Progenitor cell of endocrine pancreas (in vitro differentiated cells): ENCODE measurements at regions not wholly inside any gene's neighbourhood (a gene's known extent, or its start where the extent isn't known, plus 50 kb on each side); places are given as distances from the start of the nearest gene placed in this dataset.

Source experiments
- DNase-seq: peaks from one replicate; pipeline ENCODE4 v3.0.0; 2021; ENCODE audit warnings: low spot score; ENCODE audit not compliant: unreplicated experiment
- H3K27ac Mint-ChIP-seq: 2 replicates; pipeline ENCODE4 v1.8.0; 2021; ENCODE audit warnings: mild to moderate bottlenecking, moderate library complexity, mixed read lengths
- H3K27me3 Mint-ChIP-seq: 2 replicates; pipeline ENCODE4 v1.8.0; 2021; ENCODE audit warnings: mixed read lengths
- H3K36me3 Mint-ChIP-seq: 2 replicates; pipeline ENCODE4 v1.8.0; 2022; ENCODE audit warnings: mixed read lengths; ENCODE audit not compliant: insufficient read depth
- H3K4me1 Mint-ChIP-seq: 2 replicates; pipeline ENCODE4 v1.8.0; 2021; ENCODE audit warnings: low read depth, mixed read lengths
- H3K4me3 Mint-ChIP-seq: 2 replicates; pipeline ENCODE4 v1.8.0; 2021; ENCODE audit warnings: low read depth, mild to moderate bottlenecking, moderate library complexity, mixed read lengths
- H3K9me3 Mint-ChIP-seq: 2 replicates; pipeline ENCODE4 v1.8.0; 2021; ENCODE audit warnings: low read depth, mixed read lengths
- TF ChIP-seq, protein P1 (sequence below): fragments of 200-600 bp; sonication (generic); IDR thresholded peaks from one replicate; pipeline ENCODE4 v1.5.0; 2021; ENCODE audit warnings: antibody characterized with exemption, mild to moderate bottlenecking; ENCODE audit not compliant: unreplicated experiment

DNA sequence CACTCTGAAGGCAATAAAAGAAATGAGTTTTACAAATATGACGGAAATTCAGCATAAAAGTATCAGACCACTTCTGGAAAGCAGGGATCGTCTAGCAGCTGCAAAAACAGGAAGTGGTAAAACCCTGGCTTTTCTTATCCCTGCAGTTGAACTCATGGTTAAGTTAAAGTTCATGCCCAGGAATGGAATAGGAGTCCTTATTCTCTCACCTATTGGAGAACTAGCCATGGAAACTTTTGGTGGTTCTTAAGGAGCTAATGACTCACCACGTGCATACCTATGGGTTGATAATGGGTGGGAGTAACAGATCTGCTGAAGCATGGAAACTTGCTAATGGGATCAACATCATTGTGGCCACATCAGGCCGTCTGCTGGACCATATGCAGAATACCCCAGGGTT is 93.5 kb upstream of the RGMB start:
- TF ChIP-seq, protein P1, sequence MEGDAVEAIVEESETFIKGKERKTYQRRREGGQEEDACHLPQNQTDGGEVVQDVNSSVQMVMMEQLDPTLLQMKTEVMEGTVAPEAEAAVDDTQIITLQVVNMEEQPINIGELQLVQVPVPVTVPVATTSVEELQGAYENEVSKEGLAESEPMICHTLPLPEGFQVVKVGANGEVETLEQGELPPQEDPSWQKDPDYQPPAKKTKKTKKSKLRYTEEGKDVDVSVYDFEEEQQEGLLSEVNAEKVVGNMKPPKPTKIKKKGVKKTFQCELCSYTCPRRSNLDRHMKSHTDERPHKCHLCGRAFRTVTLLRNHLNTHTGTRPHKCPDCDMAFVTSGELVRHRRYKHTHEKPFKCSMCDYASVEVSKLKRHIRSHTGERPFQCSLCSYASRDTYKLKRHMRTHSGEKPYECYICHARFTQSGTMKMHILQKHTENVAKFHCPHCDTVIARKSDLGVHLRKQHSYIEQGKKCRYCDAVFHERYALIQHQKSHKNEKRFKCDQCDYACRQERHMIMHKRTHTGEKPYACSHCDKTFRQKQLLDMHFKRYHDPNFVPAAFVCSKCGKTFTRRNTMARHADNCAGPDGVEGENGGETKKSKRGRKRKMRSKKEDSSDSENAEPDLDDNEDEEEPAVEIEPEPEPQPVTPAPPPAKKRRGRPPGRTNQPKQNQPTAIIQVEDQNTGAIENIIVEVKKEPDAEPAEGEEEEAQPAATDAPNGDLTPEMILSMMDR: no peak
- no peak for DNase-seq
- Mint-ChIP-seq H3K27ac (no peak overlapping the region), H3K27me3 (no peaks in the 10 kb centered on the region), H3K36me3 (no peaks in the 10 kb centered on the region), H3K4me1 (no peaks in the 10 kb centered on the region), H3K9me3 (peaks cover 10% of the 10 kb centered on the region), H3K4me3 (no peak overlapping the region)

- DNase-seq: no peak
- H3K27ac Mint-ChIP-seq: no peak overlapping the region
- no peak overlapping the region for H3K4me3 Mint-ChIP-seq
- H3K9me3 Mint-ChIP-seq: peaks cover 42% of the 10 kb centered on the region
- TF ChIP-seq, protein P1: no peak
- H3K4me1 Mint-ChIP-seq: no peaks in the 10 kb centered on the region
- no peaks in the 10 kb centered on the region for H3K36me3 Mint-ChIP-seq
- H3K27me3 Mint-ChIP-seq: no peaks in the 10 kb centered on the region
Measured at GRCh38 chr5:98690002-98690401, 83.5 kb upstream of the RGMB start.

DNA sequence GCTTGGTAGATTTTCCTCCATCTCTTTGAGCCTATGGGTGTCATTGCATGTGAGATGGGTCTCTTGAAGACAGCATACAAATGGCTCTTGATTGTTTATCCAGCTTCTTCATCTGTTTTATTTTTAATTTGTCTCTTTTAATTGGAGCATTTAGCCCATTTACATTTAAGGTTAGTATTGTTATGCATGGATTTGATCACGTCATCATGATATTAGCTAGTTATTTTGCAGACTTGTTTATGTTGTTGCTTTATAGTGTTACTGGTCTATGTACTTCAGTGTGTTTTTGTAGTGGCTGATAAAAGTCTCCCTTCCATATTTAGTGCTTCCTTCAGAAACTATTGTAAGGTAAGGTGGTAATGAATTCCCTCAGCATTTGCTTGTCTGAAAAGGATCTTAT is 78.6 kb upstream of the RGMB start:
- H3K4me3 Mint-ChIP-seq: no peak overlapping the region
- no peaks in the 10 kb centered on the region for H3K36me3 Mint-ChIP-seq
- H3K27ac Mint-ChIP-seq: no peak overlapping the region
- no peaks in the 10 kb centered on the region for H3K4me1 Mint-ChIP-seq
- no peak for DNase-seq
- H3K9me3 Mint-ChIP-seq: peaks cover 32% of the 10 kb centered on the region
- TF ChIP-seq, protein P1: no peak
- H3K27me3 Mint-ChIP-seq: no peaks in the 10 kb centered on the region

DNA sequence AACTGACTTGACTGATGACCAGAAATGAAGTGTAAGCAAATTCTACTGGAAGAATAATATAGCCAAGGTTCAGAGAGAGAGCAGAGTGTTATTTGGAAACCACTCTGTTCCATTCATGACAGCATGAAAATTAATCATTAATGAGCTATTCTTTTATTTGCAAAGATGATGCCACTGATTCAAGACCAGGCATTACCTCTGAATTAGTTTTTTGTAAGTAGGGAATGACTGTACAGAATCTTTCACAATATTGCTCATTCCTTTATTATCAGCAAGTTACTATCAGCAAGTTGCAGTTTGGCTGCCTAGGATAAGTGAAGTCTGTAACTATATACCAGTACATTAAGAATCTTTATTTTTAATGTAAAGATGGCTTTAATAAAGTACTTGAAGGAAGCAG is 75.1 kb upstream of the RGMB start:
- TF ChIP-seq, protein P1: no peak

DNA sequence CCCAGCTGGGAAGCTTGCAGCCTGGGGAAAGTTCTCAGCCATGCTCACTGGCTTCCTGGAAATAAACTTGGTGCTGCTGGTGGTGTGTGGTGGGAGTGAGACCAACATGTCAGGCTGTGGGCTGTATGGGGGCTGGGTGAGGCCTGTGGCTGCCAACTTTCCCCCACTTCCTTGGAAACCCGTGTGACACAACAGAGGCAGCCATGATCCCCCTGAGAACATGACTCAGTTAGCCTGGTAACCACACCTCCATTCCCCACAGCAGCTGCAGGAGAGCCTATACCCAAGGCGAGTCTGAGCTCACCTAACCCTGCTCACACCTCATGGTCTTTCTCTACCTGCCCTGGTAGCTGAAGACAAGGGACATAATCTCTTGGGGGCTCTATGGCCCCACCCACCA is 72.7 kb upstream of the RGMB start:
- Mint-ChIP-seq H3K4me3 (no peak overlapping the region), H3K36me3 (no peaks in the 10 kb centered on the region), H3K27ac (no peak overlapping the region), H3K9me3 (peaks cover 30% of the 10 kb centered on the region), H3K4me1 (no peaks in the 10 kb centered on the region), H3K27me3 (no peaks in the 10 kb centered on the region)
- DNase-seq: no peak
- TF ChIP-seq, protein P1: no peak

More for the DNA sequence above, 75.1 kb upstream of the RGMB start:
- peaks cover 33% of the 10 kb centered on the region for H3K9me3 Mint-ChIP-seq
- H3K27ac Mint-ChIP-seq: no peak overlapping the region
- no peaks in the 10 kb centered on the region for H3K36me3 Mint-ChIP-seq
- no peak for DNase-seq
- H3K4me1 Mint-ChIP-seq: no peaks in the 10 kb centered on the region
- no peaks in the 10 kb centered on the region for H3K27me3 Mint-ChIP-seq
- H3K4me3 Mint-ChIP-seq: no peak overlapping the region
